GM12878 (cell line): ENCODE measurements at regions not wholly inside any gene's neighbourhood (a gene's known extent, or its start where the extent isn't known, plus 50 kb on each side); places are given as distances from the start of the nearest gene placed in this dataset.

Experiments
- ATAC-seq: fragments of 200-7000 bp; cut with Tn5 transposase; 3 replicates; pipeline ENCODE4 v1.9.1; 2020; ENCODE audit warnings: mild to moderate bottlenecking, moderate library complexity
- BruUV-seq: library from RNA; stranded (reverse); fragments of 400-500 nt; replicated peaks from 2 replicates; lab custom pipeline; 2021; lab: Mats Ljungman, UMichigan
- CTCF ChIA-PET: fragments of 300-600 bp; sonication (Branson Sonifier 250); formaldehyde crosslinking; extraction: SDS; loops from one replicate; lab custom pipeline; 2021; ENCODE audit warnings: inconsistent platforms; lab: Yijun Ruan, JAX
- POLR2A ChIA-PET: fragments of 350-600 bp; formaldehyde crosslinking; extraction: SDS; loops from one replicate; lab custom pipeline; 2021; ENCODE audit warnings: inconsistent platforms; lab: Charles Lee
- RAD21 ChIA-PET: fragments of 300-600 bp; sonication (Branson Sonifier 250); formaldehyde crosslinking; loops from one replicate; lab custom pipeline; 2023; ENCODE audit warnings: antibody characterized with exemption; ENCODE audit not compliant: unreplicated experiment; lab: Charles Lee
- SMC1A ChIA-PET: fragments of 300-600 bp; sonication (Branson Sonifier 250); formaldehyde crosslinking; loops from one replicate; lab custom pipeline; 2023; ENCODE audit not compliant: unreplicated experiment, uncharacterized antibody; lab: Charles Lee
- DNase-seq: peaks from one replicate; pipeline ENCODE4 v3.0.0-alpha.2; 2011; ENCODE audit warnings: low read depth, low spot score
- FAIRE-seq: peaks from 3 replicates; lab custom pipeline; 2011; peaks lifted over from hg19 to GRCh38; lab: Jason Lieb, UNC
- H2AFZ ChIP-seq: 2 replicates; pipeline ENCODE4 v1.6.0; 2011; ENCODE audit warnings: low read depth, low read length, control low read depth; ENCODE audit not compliant: control insufficient read depth
- H3K27ac ChIP-seq: 2 replicates; pipeline ENCODE4 v1.5.1; 2011; ENCODE audit warnings: control low read depth; ENCODE audit not compliant: control insufficient read depth, insufficient read depth
- H3K27me3 ChIP-seq, 2 experiments: replicated peaks in 1 of 2; 2 replicates each; pipeline versions ENCODE4 v1.6.0 to v1.6.1; 2011; ENCODE audit warnings: low read length in 1 of 2; ENCODE audit not compliant: control insufficient read depth in 2 of 2, insufficient read depth in 2 of 2
- H3K36me3 ChIP-seq, 2 experiments: 2 replicates each; pipeline ENCODE4 v1.5.1; 2011; ENCODE audit warnings: low read length in 1 of 2; ENCODE audit not compliant: control insufficient read depth in 2 of 2, insufficient read depth in 2 of 2
- H3K4me1 ChIP-seq: 2 replicates; pipeline ENCODE4 v1.6.1; 2011; ENCODE audit warnings: mild to moderate bottlenecking, low read length, moderate library complexity, mixed read lengths; ENCODE audit not compliant: control insufficient read depth, insufficient read depth
- H3K4me2 ChIP-seq: 2 replicates; pipeline ENCODE4 v1.6.0; 2011; ENCODE audit warnings: control low read depth; ENCODE audit not compliant: control insufficient read depth, insufficient read depth
- H3K4me3 ChIP-seq: fragments of 200-600 bp; sonication (generic); 2 replicates; pipeline ENCODE4 v1.5.1; 2016
- H3K79me2 ChIP-seq: 2 replicates; pipeline ENCODE4 v1.6.0; 2011; ENCODE audit warnings: low read length; ENCODE audit not compliant: control insufficient read depth, insufficient read depth
- H3K9ac ChIP-seq: 2 replicates; pipeline ENCODE4 v1.8.0; 2011; ENCODE audit warnings: low read length, control low read depth, mixed read lengths; ENCODE audit not compliant: control insufficient read depth, insufficient read depth
- H3K9me3 ChIP-seq: replicated peaks from 3 replicates; pipeline ENCODE4 v1.5.1; 2011; ENCODE audit warnings: mild to moderate bottlenecking, low read length; ENCODE audit not compliant: control insufficient read depth, insufficient read depth
- H4K20me1 ChIP-seq: 2 replicates; pipeline ENCODE4 v1.6.0; 2011; ENCODE audit not compliant: control insufficient read depth, insufficient read depth
- JUND ChIP-seq: IDR thresholded peaks from 2 replicates; pipeline ENCODE4 v1.6.1; 2012; ENCODE audit warnings: low read depth, mild to moderate bottlenecking, low read length, improper control_type of control experiment, moderate library complexity
- NFIC ChIP-seq: IDR thresholded peaks from 2 replicates; pipeline ENCODE4 v1.6.1; 2012; ENCODE audit warnings: low read depth, mild to moderate bottlenecking, inconsistent platforms, low read length, moderate library complexity
- PRDM15 ChIP-seq: fragments of 450-650 bp; formaldehyde crosslinking; IDR thresholded peaks from 2 replicates; pipeline ENCODE4 v1.4.0; 2020; ENCODE audit warnings: mild to moderate bottlenecking, moderate library complexity
- TCF12 ChIP-seq: IDR thresholded peaks from 2 replicates; pipeline ENCODE4 v1.6.1; 2011; ENCODE audit warnings: low read depth, mild to moderate bottlenecking, low read length
- WGBS: methylation state at CpG from one replicate; pipeline ENCODE4 v1.1.6; 2016; ENCODE audit warnings: low lambda C conversion rate; ENCODE audit not compliant: insufficient replicate concordance, insufficient coverage; ENCODE audit errors: missing lambda C conversion rate; 5-methylcytosine and 5-hydroxymethylcytosine counted together
- in situ Hi-C: fragments of 300-500 bp; cut with MboI; formaldehyde crosslinking; loops from 9 replicates; pipeline ENCODE4 v1.14.3; 2018; ENCODE audit warnings: mixed read lengths
- intact Hi-C: fragments of 100-400 bp; cut with micrococcal nuclease; formaldehyde crosslinking; loops from one replicate; pipeline ENCODE4 v1.14.2; 2022; ENCODE audit not compliant: unreplicated experiment

GRCh38 chr16:35732046-35732810 is 2272.8 kb downstream of the TP53TG3F start:
- Histone ChIP-seq H3K4me1 (no peaks in the 10 kb centered on the region), H3K9ac (no peak overlapping the region), H3K36me3 (no peaks in the 10 kb centered on the region), H3K27me3 (no peaks in the 10 kb centered on the region), H3K4me2 (no peak overlapping the region), H3K27ac (no peak overlapping the region), H3K9me3 (no peaks in the 10 kb centered on the region; the same call in 2 of the 3 replicates), H4K20me1 (no peaks in the 10 kb centered on the region), H3K4me3 (no peak overlapping the region), H3K79me2 (no peaks in the 10 kb centered on the region), H2AFZ (no peak overlapping the region)
- SMC1A ChIA-PET = no interaction called here
- TF ChIP-seq PRDM15 = no peak
- no peak for TF ChIP-seq JUND
- TF ChIP-seq TCF12 = no peak
- TF ChIP-seq NFIC = no peak
- intact Hi-C loops (no loop called here), in situ Hi-C loops (no loop called here)
- ATAC-seq (no peak), FAIRE-seq (no peak), DNase-seq (no peak)
- CTCF ChIA-PET = no interaction called here
- no TSS peak for BruUV-seq
- POLR2A ChIA-PET = no interaction called here
- RAD21 ChIA-PET = no interaction called here
- 37% methylated on average over 15 of the region's 15 CpGs for WGBS
